ENCODE measurements at regions not wholly inside any gene's neighbourhood (a gene's known extent, or its start where the extent isn't known, plus 50 kb on each side); places are given as distances from the start of the nearest gene placed in this dataset.
"Not testable (repeated sequence)": the region's sequence is repeated elsewhere in the genome, so short reads cannot be mapped to it uniquely, and the experiment has no call there.

DNA sequence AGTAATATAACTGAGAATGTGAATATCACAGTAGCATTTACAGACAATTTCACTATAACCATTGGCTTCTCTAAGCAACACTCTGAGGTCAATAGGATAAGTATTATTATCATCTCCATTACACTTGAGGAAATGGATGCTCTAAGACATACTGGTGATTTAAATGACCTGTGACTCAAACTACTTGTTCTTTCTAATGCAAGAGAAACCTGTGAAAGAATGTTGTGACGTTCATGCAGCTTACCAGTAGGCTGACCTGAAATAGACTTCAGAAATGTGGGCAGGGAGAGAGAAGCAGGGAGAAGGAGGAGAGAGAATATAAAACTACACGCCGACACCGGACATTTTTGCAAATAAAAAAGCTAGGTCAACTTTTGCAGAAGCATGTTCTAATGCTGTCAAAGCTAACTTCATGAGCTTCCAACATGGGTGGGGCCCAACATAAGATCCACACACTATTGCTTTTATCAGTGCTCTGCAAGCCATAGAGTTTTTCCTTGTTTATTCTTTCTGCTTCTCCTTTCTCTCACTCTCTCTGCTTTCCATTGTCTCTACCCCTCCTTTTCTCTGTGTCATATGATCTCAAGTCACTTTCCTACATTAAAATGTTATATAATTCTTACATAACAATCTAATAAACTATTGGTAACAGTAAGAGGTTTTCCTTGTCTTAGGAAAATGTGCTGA, 217.6 kb upstream of the FN1 start:
- intact Hi-C loops (cut with DNase I): no loop called here
- DNase-seq (ENCODE audit: low spot score): no peak

DNA sequence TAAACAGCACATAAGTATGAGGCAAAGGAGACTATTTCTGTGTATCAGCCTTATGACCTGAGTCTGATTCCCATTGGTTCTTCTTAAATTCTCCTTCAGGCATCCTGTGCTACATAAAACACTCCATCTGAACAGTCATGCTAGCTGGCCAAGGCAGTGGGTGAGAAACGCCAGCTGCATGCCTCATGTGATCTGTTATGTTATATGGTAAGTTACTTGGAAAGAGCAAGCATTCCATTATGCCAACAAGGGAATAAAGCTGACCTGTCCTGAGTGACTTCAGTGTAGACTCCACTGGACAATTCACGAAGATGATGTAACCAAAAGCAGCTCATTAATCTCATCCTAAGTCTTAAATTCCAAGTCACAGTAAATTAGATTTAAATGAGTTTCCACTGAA, 216.5 kb upstream of the FN1 start:
- no peak for DNase-seq (ENCODE audit: low spot score)
- intact Hi-C loops (cut with DNase I): no loop called here

DNA sequence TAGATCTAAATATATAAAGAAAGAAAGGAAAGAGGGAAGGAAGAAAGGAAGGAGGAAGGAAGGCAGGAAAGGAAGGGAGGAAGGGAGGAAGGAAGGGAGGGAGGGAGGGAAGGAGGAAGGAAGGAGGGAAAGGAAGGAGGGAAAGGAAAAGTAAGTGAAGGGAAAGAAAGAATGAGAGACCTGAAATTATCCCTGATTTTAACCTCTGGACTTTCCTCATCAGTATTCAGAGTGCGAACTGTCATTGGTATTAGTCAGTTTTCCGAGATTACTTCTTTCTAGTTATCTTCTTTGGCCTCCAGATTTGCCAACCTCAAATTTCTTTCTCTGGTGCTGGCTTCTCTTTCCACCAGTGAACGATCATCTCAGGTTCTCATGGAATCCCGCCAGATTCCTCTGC, 215.5 kb upstream of the FN1 start:
- no peak for DNase-seq (ENCODE audit: low spot score)
- intact Hi-C loops (cut with DNase I): no loop called here

- no peak for DNase-seq (ENCODE audit: low spot score)
- intact Hi-C loops (cut with DNase I): no loop called here
Measured at GRCh38 chr2:215644233-215644897, 208.5 kb upstream of the FN1 start.

GRCh38 chr2:215638687-215639086, 202.8 kb upstream of the FN1 start:
- intact Hi-C loops (cut with DNase I): no loop called here
- DNase-seq (ENCODE audit: low spot score): no peak

GRCh38 chr2:215637651-215638050, 201.8 kb upstream of the FN1 start:
- no peak for DNase-seq (ENCODE audit: low spot score)
- intact Hi-C loops (cut with DNase I): no loop called here

DNA sequence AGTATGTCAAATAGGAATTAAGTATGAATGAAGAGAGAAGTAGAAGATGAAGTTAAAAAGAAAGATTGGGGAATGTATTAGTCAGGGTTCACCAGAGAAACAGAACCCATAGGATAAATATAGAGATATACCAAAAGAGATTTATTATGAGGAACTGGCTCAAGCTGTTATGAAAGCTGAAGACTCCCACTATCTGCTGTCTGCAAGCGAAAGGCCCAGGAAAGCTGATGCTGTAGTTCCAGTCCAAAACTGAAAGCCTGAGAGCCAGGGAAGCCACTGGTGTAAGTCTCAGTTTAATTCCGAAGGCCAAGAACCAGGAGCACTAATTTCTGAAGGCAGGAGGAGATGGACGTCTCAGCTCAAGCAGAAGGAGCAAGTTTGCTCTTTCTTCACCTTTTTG, 200.9 kb upstream of the FN1 start:
- no peak for DNase-seq (ENCODE audit: low spot score)
- intact Hi-C loops (cut with DNase I): no loop called here

GRCh38 chr2:215635788-215636139, 199.9 kb upstream of the FN1 start:
- DNase-seq (ENCODE audit: low spot score): no peak
- intact Hi-C loops (cut with DNase I): no loop called here

DNA sequence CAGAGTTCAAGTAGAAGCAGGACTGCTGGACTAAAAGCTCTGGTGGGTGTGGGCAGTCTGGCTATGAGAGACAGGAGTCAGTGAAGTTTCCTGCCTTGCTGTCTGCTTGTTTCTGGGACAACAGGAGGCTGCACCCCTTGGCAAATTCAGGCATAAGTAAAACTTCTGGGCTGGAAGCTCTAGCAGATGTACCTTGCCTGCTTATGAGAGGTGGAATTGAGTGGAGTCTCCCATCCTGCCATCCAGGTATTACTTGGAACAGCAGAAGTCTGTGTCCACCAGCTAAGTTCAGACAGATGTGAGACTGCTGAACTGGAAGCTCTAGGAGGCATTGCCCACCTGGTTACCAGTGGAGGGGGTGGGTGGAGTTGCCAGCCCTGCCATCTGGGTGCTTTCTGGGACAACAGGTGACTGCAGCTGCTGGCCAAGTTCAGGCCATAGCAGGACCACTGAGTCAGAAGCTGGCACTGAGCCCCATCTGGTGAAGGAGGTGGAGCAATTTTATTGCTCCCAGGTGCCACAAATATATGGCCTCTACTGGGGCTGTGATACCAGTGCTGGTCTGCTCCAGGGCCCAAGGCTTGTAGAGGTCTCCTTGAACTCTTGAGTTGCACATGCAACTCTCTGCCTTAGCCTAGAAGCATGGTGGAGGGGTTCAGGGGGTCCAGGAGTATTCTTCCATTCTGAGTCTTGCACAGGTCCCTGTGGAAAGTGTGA, 199.4 kb upstream of the FN1 start:
- no peak for DNase-seq (ENCODE audit: low spot score)
- intact Hi-C loops (cut with DNase I): no loop called here

- DNase-seq (ENCODE audit: low spot score): no peak
- intact Hi-C loops (cut with DNase I): no loop called here
Measured at GRCh38 chr2:215633360-215633759, 197.5 kb upstream of the FN1 start.

- intact Hi-C loops (cut with DNase I): no loop called here
Measured at GRCh38 chr2:215631696-215632095, 195.8 kb upstream of the FN1 start.

DNA sequence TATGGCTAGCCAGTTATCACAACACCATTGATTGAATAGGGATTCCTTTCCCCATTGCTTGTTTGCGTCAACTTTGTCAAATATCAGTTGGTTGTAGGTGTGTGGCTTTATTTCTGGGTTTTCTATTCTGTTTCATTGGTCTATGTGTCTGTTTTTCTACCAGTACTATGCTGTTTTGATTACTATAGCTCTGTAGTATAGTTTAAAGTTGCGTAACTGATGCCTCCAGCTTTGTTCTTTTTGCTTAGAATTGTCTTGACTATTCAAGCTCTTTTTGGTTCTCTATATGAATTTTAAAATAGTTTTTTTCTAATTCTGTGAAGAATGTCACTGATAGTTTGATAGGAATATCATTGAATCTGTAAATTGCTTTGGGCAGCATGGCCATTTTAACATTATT, 194.9 kb upstream of the FN1 start:
- intact Hi-C loops (cut with DNase I); DNase-seq (ENCODE audit: low spot score): not testable (repeated sequence)

More at GRCh38 chr2:215631696-215632095, 195.8 kb upstream of the FN1 start:
- DNase-seq (ENCODE audit: low spot score): no peak

- intact Hi-C loops (cut with DNase I): no loop called here
- no peak for DNase-seq (ENCODE audit: low spot score)
Measured at GRCh38 chr2:215627771-215628170, 191.9 kb upstream of the FN1 start.

DNA sequence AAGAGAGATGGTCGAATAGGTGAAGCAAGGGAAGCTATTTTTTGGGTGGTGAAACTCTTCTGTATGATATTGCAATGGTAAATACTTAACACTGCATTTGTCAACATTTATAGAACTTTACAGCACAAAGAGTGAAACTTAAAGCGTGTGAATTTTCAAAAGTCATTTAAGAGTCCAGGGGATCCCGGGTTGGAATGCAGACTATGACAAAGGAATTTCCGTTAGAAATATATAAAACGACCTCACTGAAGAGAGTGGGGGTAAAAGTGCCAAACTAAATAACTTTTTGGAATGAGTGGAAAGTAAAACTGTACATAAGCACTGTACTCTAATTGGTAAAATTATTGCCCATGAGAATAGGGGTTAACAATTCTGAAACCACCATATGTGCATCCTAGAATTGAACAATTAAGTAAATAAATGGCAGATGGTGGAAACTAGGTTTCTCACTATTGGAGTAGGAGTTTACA, 191.0 kb upstream of the FN1 start:
- intact Hi-C loops (cut with DNase I): no loop called here
- DNase-seq (ENCODE audit: low spot score): no peak

DNA sequence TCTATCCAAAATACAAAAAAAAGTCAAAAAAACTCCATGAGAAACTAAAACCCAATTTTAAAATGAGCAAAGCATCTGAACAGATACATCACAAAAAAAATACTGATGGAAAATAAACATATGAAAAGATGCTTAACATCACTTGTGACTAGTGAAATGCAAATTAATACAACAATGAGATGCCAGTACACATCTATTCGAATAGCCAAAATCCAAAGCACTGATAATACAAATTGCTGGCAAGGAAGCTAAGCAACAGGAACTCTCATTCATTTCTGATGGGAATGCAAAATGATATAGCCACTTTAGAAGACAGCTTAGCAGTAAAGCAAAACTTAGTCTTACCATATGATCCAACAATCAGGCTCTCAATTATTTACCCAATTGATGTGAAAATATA, 190.2 kb upstream of the FN1 start:
- DNase-seq (ENCODE audit: low spot score): no peak
- intact Hi-C loops (cut with DNase I): no loop called here

GRCh38 chr2:215625207-215625606, 189.3 kb upstream of the FN1 start:
- intact Hi-C loops (cut with DNase I): no loop called here
- no peak for DNase-seq (ENCODE audit: low spot score)

DNA sequence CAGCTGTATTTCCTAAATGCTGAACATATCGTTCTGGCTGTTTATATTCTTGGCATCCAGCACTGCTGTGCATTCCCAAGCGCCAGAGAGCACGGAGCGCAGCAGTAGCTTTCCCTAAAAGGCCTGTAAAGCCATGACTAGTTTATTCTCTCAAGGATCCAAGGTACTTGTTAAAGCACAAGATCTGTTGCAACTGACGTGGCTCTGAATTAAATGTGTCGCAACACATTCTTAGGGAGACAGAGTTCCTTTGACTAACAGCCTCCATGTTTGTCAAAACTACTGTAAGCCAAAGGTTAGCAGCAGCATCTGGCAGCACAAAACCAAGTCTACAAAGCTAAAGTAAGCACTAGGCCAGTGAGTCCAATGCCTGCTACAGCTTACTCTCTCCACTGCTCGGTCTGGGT, 188.6 kb upstream of the FN1 start:
- DNase-seq (ENCODE audit: low spot score): no peak
- intact Hi-C loops (cut with DNase I): no loop called here

DNA sequence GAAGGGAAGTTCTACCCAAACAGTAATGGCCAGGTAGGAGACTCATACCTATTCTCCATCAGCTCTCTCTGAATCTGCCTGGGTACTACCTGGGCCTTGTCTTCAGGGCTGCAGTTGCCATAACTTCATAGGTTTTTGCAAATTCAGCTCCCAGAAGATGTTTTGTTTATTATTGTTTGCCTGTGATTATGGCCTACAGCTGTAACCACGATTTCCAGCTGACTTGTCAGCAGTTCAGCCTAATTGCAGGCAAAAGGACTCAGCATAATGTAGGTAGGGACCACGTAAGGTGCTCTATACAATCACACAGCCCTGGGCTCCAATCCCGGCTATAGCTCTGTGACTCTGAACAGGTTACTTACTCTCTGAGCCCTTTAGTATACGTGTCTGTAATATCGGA, 187.0 kb upstream of the FN1 start:
- DNase-seq (ENCODE audit: low spot score): no peak
- intact Hi-C loops (cut with DNase I): no loop called here

DNA sequence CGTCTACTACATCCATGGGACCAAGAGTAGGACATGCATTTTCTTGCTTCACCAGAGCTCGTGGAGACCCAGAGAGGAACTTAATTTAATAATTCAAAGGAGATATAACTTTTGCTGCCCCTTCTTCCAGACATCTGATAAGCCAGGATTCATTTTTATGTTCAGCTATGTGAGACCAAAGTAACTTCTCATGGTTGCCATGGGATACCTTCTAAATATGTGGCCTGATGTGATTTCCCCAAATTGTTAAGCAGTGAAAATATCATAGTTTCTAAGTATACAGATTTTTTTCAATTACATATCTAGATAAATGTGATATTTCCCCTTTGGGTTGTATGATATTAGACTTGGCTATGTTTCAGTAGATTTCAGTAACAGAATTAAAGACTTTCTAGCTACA, 185.5 kb upstream of the FN1 start:
- intact Hi-C loops (cut with DNase I): no loop called here
- no peak for DNase-seq (ENCODE audit: low spot score)

DNA sequence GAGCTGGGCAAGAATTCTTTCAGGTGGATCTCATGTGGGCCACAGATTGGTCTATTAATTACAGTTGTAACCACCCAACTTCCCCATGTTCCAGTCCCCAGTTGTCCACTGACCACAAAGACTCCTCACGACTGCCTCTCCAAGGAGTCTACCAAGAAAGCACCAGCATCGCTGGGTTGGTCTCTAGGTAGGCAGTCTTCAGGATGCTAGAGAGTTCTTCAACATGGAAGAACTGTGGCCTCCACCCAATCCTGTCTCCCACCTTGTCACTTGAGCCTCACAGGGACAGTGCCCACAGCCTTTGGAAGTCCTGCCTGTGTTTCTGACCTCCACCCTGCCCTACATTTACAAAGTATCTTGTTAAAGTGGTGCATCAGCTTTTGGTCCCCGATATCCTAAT, 184.7 kb upstream of the FN1 start:
- no peak for DNase-seq (ENCODE audit: low spot score)
- intact Hi-C loops (cut with DNase I): no loop called here

- intact Hi-C loops (cut with DNase I): no loop called here
- DNase-seq (ENCODE audit: low spot score): no peak
Measured at GRCh38 chr2:215619989-215620388, 184.1 kb upstream of the FN1 start.

All from cardiac septum (tissue), 1 donor.